ENCODE measurements at regions not wholly inside any gene's neighbourhood (a gene's known extent, or its start where the extent isn't known, plus 50 kb on each side); places are given as distances from the start of the nearest gene placed in this dataset.

DNA sequence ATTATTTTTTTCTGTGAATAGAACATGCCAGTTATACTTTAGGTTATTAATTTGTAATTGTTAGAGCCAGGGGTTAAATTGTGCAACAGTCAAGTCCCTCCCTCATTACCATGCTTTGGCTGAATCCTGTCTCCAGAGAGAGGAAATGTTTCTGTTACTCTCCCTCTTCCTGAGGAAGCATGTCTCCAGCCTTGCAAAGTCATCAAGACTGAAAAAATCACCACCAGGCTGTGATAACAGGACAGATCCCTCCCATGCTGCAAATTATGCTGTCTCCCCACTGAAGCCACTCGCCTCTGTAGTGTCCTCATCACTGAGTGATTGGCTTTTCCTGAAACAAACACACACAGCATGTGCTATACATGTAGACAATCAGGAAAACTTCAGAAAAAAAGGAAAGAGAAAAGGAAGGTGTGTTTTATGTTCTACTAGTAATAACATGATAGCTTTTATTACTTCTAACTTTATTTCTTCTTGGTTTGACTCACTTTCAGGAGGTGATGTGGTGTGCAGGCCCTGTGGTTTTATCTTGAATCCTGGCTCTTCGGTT lies 290.0 kb upstream of the JAG1 start:
- TF ChIP-seq, protein P1, sequence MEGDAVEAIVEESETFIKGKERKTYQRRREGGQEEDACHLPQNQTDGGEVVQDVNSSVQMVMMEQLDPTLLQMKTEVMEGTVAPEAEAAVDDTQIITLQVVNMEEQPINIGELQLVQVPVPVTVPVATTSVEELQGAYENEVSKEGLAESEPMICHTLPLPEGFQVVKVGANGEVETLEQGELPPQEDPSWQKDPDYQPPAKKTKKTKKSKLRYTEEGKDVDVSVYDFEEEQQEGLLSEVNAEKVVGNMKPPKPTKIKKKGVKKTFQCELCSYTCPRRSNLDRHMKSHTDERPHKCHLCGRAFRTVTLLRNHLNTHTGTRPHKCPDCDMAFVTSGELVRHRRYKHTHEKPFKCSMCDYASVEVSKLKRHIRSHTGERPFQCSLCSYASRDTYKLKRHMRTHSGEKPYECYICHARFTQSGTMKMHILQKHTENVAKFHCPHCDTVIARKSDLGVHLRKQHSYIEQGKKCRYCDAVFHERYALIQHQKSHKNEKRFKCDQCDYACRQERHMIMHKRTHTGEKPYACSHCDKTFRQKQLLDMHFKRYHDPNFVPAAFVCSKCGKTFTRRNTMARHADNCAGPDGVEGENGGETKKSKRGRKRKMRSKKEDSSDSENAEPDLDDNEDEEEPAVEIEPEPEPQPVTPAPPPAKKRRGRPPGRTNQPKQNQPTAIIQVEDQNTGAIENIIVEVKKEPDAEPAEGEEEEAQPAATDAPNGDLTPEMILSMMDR (IDR thresholded peaks at IDR 0.05; ENCODE audit: insufficient read depth, low read depth, low read length, missing control alignments) = no peak
- no peak overlapping the region for H3K4me3 ChIP-seq (ENCODE audit: low read length)
- DNase-seq (ENCODE audit: low read depth) = no peak

DNA sequence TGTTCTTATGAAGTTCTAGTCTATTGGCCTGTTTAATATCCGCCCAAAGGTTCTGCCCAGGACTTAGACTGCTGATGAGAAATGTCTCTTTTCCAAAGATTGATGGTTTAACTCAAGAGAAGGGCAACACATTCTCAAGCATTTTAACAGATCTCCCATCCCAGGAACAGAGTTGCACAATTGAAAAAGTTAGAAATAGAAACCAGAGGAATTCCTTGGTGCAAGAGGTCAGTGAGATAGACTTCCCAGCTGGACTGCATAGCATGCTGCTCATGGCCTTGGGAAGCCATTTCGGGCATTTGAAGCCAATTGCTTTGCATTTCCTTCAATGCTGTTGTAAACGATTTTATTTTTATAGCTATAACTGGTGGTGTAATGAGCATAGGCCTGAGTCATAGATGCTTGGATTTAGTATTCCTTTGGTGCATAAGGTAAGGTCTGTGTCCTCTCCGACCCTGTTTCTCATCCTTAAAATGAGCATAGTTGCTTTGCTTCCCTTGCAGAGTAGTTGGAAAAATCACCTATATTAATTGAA lies 292.2 kb upstream of the JAG1 start:
- H3K4me3 ChIP-seq (ENCODE audit: low read length) = no peak overlapping the region
- TF ChIP-seq, protein P1 (IDR thresholded peaks at IDR 0.05; ENCODE audit: insufficient read depth, low read depth, low read length, missing control alignments) = no peak
- DNase-seq (ENCODE audit: low read depth) = no peak

DNA sequence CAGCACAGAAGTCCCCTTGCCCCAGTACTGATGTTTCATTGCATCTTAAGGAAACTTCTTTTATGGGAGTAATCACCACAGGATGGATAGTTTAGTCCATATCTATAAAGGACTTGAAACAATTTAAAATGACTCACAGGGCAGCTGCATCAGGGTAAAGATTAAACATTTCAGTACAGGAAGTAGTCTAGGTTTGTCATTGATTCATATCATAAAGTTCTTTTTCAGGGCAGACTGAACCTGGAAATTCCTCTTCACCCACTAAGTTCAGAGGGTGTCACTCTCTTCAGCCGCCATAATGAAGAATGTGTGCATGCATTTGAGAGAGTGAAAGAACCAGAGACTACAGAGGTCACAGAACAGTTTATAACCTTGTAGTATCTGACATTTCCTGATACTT lies 296.3 kb upstream of the JAG1 start:
- TF ChIP-seq, protein P1 (IDR thresholded peaks at IDR 0.05; ENCODE audit: insufficient read depth, low read depth, low read length, missing control alignments) = no peak
- H3K4me3 ChIP-seq (ENCODE audit: low read length) = no peak overlapping the region
- no peak for DNase-seq (ENCODE audit: low read depth)

DNA sequence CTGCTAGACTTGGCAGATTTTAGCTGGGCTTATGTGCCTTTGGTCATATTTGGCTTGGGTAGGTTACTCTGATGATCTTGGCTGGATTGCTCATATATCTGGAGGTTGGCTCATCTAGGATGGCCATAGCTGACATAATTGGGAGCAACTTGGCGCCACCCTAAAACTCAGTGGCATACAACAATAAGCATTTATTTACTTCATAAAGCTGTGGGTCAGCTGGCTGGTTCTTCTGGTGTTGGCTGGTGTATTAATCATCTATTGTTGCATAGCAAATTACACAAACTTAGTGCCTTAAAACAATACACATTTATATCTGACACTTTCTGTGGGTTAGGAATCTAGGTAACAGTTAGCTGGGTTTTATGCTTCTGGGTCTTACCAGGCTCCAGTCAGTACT lies 297.3 kb upstream of the JAG1 start:
- TF ChIP-seq, protein P1 (IDR thresholded peaks at IDR 0.05; ENCODE audit: insufficient read depth, low read depth, low read length, missing control alignments) = no peak

DNA sequence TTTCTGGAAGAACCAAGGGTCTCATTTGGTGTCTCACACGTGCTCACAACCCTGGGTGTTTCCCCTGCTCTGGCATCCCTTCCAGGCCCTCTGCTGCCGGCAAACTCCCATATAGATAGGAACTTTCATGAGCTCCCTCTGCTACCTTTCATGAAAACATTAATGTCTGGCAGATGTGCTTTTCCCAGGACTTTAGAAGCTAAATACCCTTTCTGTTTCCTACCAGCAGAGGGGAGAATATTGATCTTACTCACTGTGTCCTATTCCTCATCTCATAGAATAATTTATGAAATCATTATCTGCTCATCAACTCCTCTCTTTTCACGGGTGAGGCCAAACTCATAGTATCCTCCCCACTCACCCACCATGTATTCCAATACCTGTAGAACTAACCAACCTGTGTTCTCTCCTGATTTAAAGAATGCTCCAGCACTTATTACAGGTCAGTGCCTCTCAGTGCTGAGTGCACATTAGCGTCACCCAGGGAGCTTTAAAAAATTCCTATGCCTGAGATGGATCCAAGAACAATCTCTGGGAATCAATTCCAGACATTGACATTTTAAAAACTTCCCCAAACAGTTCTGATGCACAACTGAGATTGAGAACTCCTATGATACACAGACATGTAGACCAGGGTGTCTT lies 298.5 kb upstream of the JAG1 start:
- H3K4me3 ChIP-seq (ENCODE audit: low read length) = no peak overlapping the region
- TF ChIP-seq, protein P1 (IDR thresholded peaks at IDR 0.05; ENCODE audit: insufficient read depth, low read depth, low read length, missing control alignments) = no peak
- no peak for DNase-seq (ENCODE audit: low read depth)

More for the DNA sequence above, 297.3 kb upstream of the JAG1 start:
- no peak overlapping the region for H3K4me3 ChIP-seq (ENCODE audit: low read length)
- peak; percentile 75 for DNase-seq (ENCODE audit: low read depth)

DNA sequence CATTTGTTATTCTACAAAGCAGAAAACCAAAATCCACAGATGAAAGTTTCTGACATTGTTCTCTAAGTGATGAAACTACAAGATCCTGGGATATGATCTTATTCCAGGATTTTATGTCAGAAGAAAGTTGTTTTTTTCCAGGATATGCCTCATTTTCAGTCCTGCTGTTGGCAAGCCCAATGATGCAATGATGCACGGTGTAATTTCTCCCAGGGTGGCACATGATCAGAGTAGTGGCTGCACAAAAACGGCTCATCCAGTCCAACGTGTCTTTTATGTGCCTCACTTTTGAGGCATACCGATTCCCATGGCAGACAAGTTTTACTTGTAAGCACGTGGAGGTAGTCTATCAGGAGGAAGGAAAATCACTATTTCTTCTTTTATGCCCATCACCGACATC lies 302.3 kb upstream of the JAG1 start:
- no peak for DNase-seq (ENCODE audit: low read depth)
- TF ChIP-seq, protein P1 (IDR thresholded peaks at IDR 0.05; ENCODE audit: insufficient read depth, low read depth, low read length, missing control alignments) = no peak
- no peak overlapping the region for H3K4me3 ChIP-seq (ENCODE audit: low read length)

Measured in epithelial cell of esophagus (primary cell).